ENCODE measurements at regions not wholly inside any gene's neighbourhood (a gene's known extent, or its start where the extent isn't known, plus 50 kb on each side); places are given as distances from the start of the nearest gene placed in this dataset.
A peak's percentile ranks its signal among the peaks of the same experiment; 100 is the strongest.
"Not testable (repeated sequence)": the region's sequence is repeated elsewhere in the genome, so short reads cannot be mapped to it uniquely, and the experiment has no call there.

DNA sequence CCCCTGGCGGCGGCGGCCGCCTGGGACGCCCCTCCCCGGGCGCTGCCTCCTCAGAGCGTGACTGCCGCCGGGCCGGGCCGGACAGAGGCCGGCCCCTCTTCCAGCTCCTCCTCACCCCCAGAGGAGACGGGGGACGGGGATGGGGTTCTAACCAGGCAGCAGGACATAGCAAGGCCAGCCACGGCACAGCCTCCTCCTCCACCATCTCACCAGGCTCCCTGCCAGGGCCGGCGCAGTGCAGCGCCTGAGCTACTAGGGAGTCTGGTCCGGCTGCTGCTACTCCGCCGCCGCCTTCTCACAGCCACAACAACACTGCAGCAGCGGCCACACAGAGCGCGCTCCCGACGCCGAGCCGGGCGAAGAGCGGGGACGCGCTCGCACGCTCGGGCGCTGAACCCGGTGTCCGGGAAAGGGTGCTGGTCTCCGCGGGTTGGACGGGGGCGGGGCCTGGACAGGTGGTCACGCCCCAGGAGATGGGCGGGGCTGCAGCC lies 112.3 kb downstream of the POTEC start:
- TF ChIP-seq, protein P1, sequence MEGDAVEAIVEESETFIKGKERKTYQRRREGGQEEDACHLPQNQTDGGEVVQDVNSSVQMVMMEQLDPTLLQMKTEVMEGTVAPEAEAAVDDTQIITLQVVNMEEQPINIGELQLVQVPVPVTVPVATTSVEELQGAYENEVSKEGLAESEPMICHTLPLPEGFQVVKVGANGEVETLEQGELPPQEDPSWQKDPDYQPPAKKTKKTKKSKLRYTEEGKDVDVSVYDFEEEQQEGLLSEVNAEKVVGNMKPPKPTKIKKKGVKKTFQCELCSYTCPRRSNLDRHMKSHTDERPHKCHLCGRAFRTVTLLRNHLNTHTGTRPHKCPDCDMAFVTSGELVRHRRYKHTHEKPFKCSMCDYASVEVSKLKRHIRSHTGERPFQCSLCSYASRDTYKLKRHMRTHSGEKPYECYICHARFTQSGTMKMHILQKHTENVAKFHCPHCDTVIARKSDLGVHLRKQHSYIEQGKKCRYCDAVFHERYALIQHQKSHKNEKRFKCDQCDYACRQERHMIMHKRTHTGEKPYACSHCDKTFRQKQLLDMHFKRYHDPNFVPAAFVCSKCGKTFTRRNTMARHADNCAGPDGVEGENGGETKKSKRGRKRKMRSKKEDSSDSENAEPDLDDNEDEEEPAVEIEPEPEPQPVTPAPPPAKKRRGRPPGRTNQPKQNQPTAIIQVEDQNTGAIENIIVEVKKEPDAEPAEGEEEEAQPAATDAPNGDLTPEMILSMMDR (IDR thresholded peaks at IDR 0.05) = peak in 1 of 6 experiments; percentile 17
- TF ChIP-seq POLR2A (IDR thresholded peaks at IDR 0.05) = not testable (repeated sequence)

Measured in esophagus squamous epithelium (tissue), 4 donors.